ENCODE measurements at regions not wholly inside any gene's neighbourhood (a gene's known extent, or its start where the extent isn't known, plus 50 kb on each side); places are given as distances from the start of the nearest gene placed in this dataset.
"Not testable (repeated sequence)": the region's sequence is repeated elsewhere in the genome, so short reads cannot be mapped to it uniquely, and the experiment has no call there.

DNA sequence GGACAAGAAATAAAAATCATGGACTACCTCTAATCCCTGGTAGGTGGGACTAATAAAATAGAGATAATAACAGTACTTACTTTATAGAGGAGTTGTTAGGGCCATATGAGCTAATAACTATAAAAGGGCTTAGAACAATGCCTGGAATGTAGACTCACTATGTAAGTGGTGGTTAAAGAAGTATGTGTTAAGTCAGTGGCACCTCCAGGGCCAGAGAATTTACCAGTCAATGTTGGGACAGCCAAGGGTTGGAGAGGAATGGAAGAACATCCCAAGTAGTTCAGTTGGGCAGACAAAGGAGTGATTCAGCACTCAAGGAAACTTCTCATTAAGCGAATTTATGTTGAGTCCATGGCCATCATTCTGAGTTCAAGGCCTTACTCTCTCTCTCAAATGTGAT lies 116.8 kb downstream of the OTOR start:
- H3K27ac ChIP-seq (ENCODE audit: low read length): no peak overlapping the region
- no peak overlapping the region for H3K4me3 ChIP-seq (ENCODE audit: low read length)
- H3K36me3 ChIP-seq (ENCODE audit: control insufficient read depth, low read depth, low read length): no peaks in the 10 kb centered on the region
- no peaks in the 10 kb centered on the region for H3K4me1 ChIP-seq (ENCODE audit: control insufficient read depth, low read depth, low read length)
- H3K9ac ChIP-seq (ENCODE audit: low read length): no peak overlapping the region
- no peaks in the 10 kb centered on the region for H3K9me3 ChIP-seq (ENCODE audit: control insufficient read depth, low read depth, low read length)
- no peaks in the 10 kb centered on the region for H3K27me3 ChIP-seq (ENCODE audit: control insufficient read depth, insufficient read depth, low read length)

DNA sequence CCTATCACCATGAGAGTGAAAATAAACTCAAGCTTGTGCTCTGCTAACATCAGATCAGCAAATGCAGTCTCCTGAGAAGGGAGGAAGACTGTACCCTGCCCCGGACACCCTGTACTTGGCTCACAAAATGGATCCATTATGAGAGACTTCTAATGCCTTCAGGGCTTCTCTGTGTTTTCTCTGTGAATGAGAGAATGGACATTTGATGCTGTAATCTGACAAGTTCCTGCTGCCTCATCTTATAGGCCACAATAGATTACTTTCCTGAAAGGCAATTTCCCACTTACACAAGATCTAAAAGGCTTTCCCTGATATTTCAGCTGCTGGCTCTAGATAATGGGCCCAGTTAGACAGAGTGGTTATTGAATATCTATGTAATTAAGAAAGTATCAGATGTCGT lies 117.2 kb downstream of the OTOR start:
- Histone ChIP-seq H3K9me3 (ENCODE audit: control insufficient read depth, low read depth, low read length) (no peaks in the 10 kb centered on the region), H3K36me3 (ENCODE audit: control insufficient read depth, low read depth, low read length) (no peaks in the 10 kb centered on the region), H3K27me3 (ENCODE audit: control insufficient read depth, insufficient read depth, low read length) (no peaks in the 10 kb centered on the region), H3K27ac (ENCODE audit: low read length) (no peak overlapping the region), H3K9ac (ENCODE audit: low read length) (no peak overlapping the region), H3K4me3 (ENCODE audit: low read length) (no peak overlapping the region), H3K4me1 (ENCODE audit: control insufficient read depth, low read depth, low read length) (no peaks in the 10 kb centered on the region)

- H3K9ac ChIP-seq (ENCODE audit: low read length); H3K27ac ChIP-seq (ENCODE audit: low read length); H3K27me3 ChIP-seq (ENCODE audit: control insufficient read depth, insufficient read depth, low read length); H3K4me3 ChIP-seq (ENCODE audit: low read length); H3K36me3 ChIP-seq (ENCODE audit: control insufficient read depth, low read depth, low read length); H3K4me1 ChIP-seq (ENCODE audit: control insufficient read depth, low read depth, low read length); H3K9me3 ChIP-seq (ENCODE audit: control insufficient read depth, low read depth, low read length): not testable (repeated sequence)
Observed at GRCh38 chr20:16873124-16873523, 125.0 kb downstream of the OTOR start.

- Histone ChIP-seq H3K4me3 (ENCODE audit: low read length) (no peak overlapping the region), H3K9me3 (ENCODE audit: control insufficient read depth, low read depth, low read length) (no peaks in the 10 kb centered on the region), H3K4me1 (ENCODE audit: control insufficient read depth, low read depth, low read length) (no peaks in the 10 kb centered on the region), H3K27ac (ENCODE audit: low read length) (no peak overlapping the region), H3K36me3 (ENCODE audit: control insufficient read depth, low read depth, low read length) (no peaks in the 10 kb centered on the region), H3K9ac (ENCODE audit: low read length) (no peak overlapping the region), H3K27me3 (ENCODE audit: control insufficient read depth, insufficient read depth, low read length) (no peaks in the 10 kb centered on the region)
Observed at GRCh38 chr20:16877053-16877554, 128.9 kb downstream of the OTOR start.

GRCh38 chr20:16885746-16886145 lies 137.6 kb downstream of the OTOR start:
- Histone ChIP-seq H3K27me3 (ENCODE audit: control insufficient read depth, insufficient read depth, low read length) (no peaks in the 10 kb centered on the region), H3K9ac (ENCODE audit: low read length) (no peak overlapping the region), H3K9me3 (ENCODE audit: control insufficient read depth, low read depth, low read length) (no peaks in the 10 kb centered on the region), H3K27ac (ENCODE audit: low read length) (no peak overlapping the region), H3K4me1 (ENCODE audit: control insufficient read depth, low read depth, low read length) (no peaks in the 10 kb centered on the region), H3K4me3 (ENCODE audit: low read length) (no peak overlapping the region), H3K36me3 (ENCODE audit: control insufficient read depth, low read depth, low read length) (no peaks in the 10 kb centered on the region)

GRCh38 chr20:16898433-16898832 lies 150.3 kb downstream of the OTOR start:
- no peaks in the 10 kb centered on the region for H3K9me3 ChIP-seq (ENCODE audit: control insufficient read depth, low read depth, low read length)
- H3K27ac ChIP-seq (ENCODE audit: low read length): no peak overlapping the region
- H3K4me1 ChIP-seq (ENCODE audit: control insufficient read depth, low read depth, low read length): no peaks in the 10 kb centered on the region

GRCh38 chr20:16902662-16903061 lies 154.5 kb downstream of the OTOR start:
- no peaks in the 10 kb centered on the region for H3K27me3 ChIP-seq (ENCODE audit: control insufficient read depth, insufficient read depth, low read length)
- H3K9me3 ChIP-seq (ENCODE audit: control insufficient read depth, low read depth, low read length): no peaks in the 10 kb centered on the region
- no peaks in the 10 kb centered on the region for H3K4me1 ChIP-seq (ENCODE audit: control insufficient read depth, low read depth, low read length)
- no peaks in the 10 kb centered on the region for H3K36me3 ChIP-seq (ENCODE audit: control insufficient read depth, low read depth, low read length)
- H3K4me3 ChIP-seq (ENCODE audit: low read length): no peak overlapping the region
- no peak overlapping the region for H3K27ac ChIP-seq (ENCODE audit: low read length)
- no peak overlapping the region for H3K9ac ChIP-seq (ENCODE audit: low read length)

More at GRCh38 chr20:16898433-16898832, 150.3 kb downstream of the OTOR start:
- Histone ChIP-seq H3K4me3 (ENCODE audit: low read length) (no peak overlapping the region), H3K9ac (ENCODE audit: low read length) (no peak overlapping the region), H3K36me3 (ENCODE audit: control insufficient read depth, low read depth, low read length) (no peaks in the 10 kb centered on the region), H3K27me3 (ENCODE audit: control insufficient read depth, insufficient read depth, low read length) (no peaks in the 10 kb centered on the region)

DNA sequence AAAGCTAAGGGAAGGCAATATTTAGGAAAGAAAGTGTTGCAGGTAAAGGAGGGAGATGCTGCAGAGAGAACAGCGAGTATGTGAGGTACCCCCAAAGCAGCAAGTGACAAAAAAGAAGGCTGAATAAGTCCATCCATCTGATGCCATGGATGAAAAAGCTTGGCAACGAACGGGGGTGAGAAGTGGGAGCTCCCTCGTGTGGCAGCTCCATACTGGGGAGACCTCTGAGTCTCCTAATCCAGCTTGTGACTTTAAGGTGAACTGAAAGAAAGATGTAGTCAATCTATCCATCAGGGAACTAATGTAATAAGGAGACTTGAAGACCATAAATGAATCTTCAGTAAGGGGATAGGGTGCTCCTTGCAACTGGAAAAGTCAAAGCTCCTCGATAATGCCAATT lies 156.6 kb downstream of the OTOR start:
- Histone ChIP-seq H3K4me1 (ENCODE audit: control insufficient read depth, low read depth, low read length) (no peaks in the 10 kb centered on the region), H3K9ac (ENCODE audit: low read length) (no peak overlapping the region), H3K27me3 (ENCODE audit: control insufficient read depth, insufficient read depth, low read length) (no peaks in the 10 kb centered on the region), H3K27ac (ENCODE audit: low read length) (no peak overlapping the region), H3K36me3 (ENCODE audit: control insufficient read depth, low read depth, low read length) (no peaks in the 10 kb centered on the region), H3K4me3 (ENCODE audit: low read length) (no peak overlapping the region), H3K9me3 (ENCODE audit: control insufficient read depth, low read depth, low read length) (no peaks in the 10 kb centered on the region)

- no peak overlapping the region for H3K9ac ChIP-seq (ENCODE audit: low read length)
- H3K9me3 ChIP-seq (ENCODE audit: control insufficient read depth, low read depth, low read length): no peaks in the 10 kb centered on the region
Observed at GRCh38 chr20:16914277-16914676, 166.1 kb downstream of the OTOR start.

GRCh38 chr20:16916165-16916564 lies 168.0 kb downstream of the OTOR start:
- H3K4me1 ChIP-seq (ENCODE audit: control insufficient read depth, low read depth, low read length): peaks cover 13% of the 10 kb centered on the region
- H3K27me3 ChIP-seq (ENCODE audit: control insufficient read depth, insufficient read depth, low read length): no peaks in the 10 kb centered on the region
- H3K4me3 ChIP-seq (ENCODE audit: low read length): no peak overlapping the region
- no peaks in the 10 kb centered on the region for H3K36me3 ChIP-seq (ENCODE audit: control insufficient read depth, low read depth, low read length)
- no peak overlapping the region for H3K9ac ChIP-seq (ENCODE audit: low read length)
- no peak overlapping the region for H3K27ac ChIP-seq (ENCODE audit: low read length)
- no peaks in the 10 kb centered on the region for H3K9me3 ChIP-seq (ENCODE audit: control insufficient read depth, low read depth, low read length)

More at GRCh38 chr20:16914277-16914676, 166.1 kb downstream of the OTOR start:
- Histone ChIP-seq H3K36me3 (ENCODE audit: control insufficient read depth, low read depth, low read length) (no peaks in the 10 kb centered on the region), H3K27me3 (ENCODE audit: control insufficient read depth, insufficient read depth, low read length) (no peaks in the 10 kb centered on the region), H3K27ac (ENCODE audit: low read length) (no peak overlapping the region), H3K4me1 (ENCODE audit: control insufficient read depth, low read depth, low read length) (peaks cover 13% of the 10 kb centered on the region), H3K4me3 (ENCODE audit: low read length) (no peak overlapping the region)

DNA sequence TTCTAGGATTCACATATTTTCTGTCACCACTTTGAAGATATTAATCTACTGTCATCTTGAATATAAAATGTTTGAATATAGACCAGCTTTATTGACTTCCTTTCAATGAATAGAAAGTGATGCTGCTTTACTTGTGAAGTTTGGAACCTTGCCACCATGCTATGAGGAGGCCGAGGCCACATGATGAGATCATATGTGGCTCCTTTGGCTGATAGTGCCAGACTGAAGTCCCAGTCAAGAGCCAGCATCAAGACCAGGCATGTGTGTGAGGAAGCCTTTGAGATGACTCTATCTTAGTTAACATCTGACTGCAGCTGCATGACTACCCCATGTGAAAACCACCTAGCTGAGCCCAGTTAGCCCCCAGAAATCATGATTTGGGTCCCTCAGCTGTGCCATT lies 169.5 kb downstream of the OTOR start:
- H3K4me1 ChIP-seq (ENCODE audit: control insufficient read depth, low read depth, low read length): peaks cover 16% of the 10 kb centered on the region
- no peaks in the 10 kb centered on the region for H3K36me3 ChIP-seq (ENCODE audit: control insufficient read depth, low read depth, low read length)
- no peak overlapping the region for H3K4me3 ChIP-seq (ENCODE audit: low read length)
- no peaks in the 10 kb centered on the region for H3K27me3 ChIP-seq (ENCODE audit: control insufficient read depth, insufficient read depth, low read length)
- H3K9me3 ChIP-seq (ENCODE audit: control insufficient read depth, low read depth, low read length): no peaks in the 10 kb centered on the region
- no peak overlapping the region for H3K27ac ChIP-seq (ENCODE audit: low read length)
- H3K9ac ChIP-seq (ENCODE audit: low read length): no peak overlapping the region

GRCh38 chr20:16918366-16918765 lies 170.2 kb downstream of the OTOR start:
- no peak overlapping the region for H3K9ac ChIP-seq (ENCODE audit: low read length)
- H3K36me3 ChIP-seq (ENCODE audit: control insufficient read depth, low read depth, low read length): no peaks in the 10 kb centered on the region
- H3K27me3 ChIP-seq (ENCODE audit: control insufficient read depth, insufficient read depth, low read length): no peaks in the 10 kb centered on the region
- peaks cover 16% of the 10 kb centered on the region for H3K4me1 ChIP-seq (ENCODE audit: control insufficient read depth, low read depth, low read length)
- no peaks in the 10 kb centered on the region for H3K9me3 ChIP-seq (ENCODE audit: control insufficient read depth, low read depth, low read length)
- H3K4me3 ChIP-seq (ENCODE audit: low read length): no peak overlapping the region
- no peak overlapping the region for H3K27ac ChIP-seq (ENCODE audit: low read length)
